AG09309 (cell line): ENCODE measurements at regions not wholly inside any gene's neighbourhood (a gene's known extent, or its start where the extent isn't known, plus 50 kb on each side); places are given as distances from the start of the nearest gene placed in this dataset.

Experiments used
- DNase-seq: peaks from one replicate; pipeline ENCODE4 v3.0.0-alpha.2; 2010; ENCODE audit warnings: low read depth
- H3K4me3 ChIP-seq: 2 replicates; pipeline ENCODE4 v1.5.1; 2011; ENCODE audit warnings: mild to moderate bottlenecking, low read depth, low read length, moderate library complexity; ENCODE audit not compliant: control insufficient read depth
- CTCF ChIP-seq: IDR thresholded peaks from 2 replicates; pipeline ENCODE4 v1.5.1; 2011; ENCODE audit warnings: mild to moderate bottlenecking, low read depth, low read length, inconsistent platforms; ENCODE audit not compliant: insufficient read depth, control insufficient read depth; ENCODE audit errors: missing control alignments

DNA sequence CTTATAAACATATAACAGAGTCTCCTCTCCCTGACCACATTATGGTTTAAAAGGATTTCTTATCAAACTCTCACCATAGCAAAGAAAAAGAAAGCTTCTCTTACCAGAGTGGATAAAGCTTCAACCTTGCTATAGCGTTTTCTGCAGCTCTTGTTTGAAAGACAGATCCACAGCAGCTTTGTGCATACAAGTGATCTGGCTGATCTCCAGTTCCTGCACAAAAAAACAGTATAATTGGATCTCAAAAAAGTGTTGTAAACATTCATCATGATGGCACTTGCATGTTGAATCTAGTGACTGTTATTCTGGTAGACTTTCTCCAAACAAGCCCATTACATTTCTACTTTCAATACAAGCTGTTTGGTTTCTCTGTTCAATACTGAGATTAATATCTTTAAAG, 178.9 kb upstream of the MGAT4C start:
- DNase-seq, result no peak
- no peak for TF ChIP-seq CTCF
- no peak overlapping the region for H3K4me3 ChIP-seq

- no peak overlapping the region for H3K4me3 ChIP-seq
- no peak for DNase-seq
- no peak for TF ChIP-seq CTCF
These were observed 173.6 kb upstream of the MGAT4C start for GRCh38 chr12:86429824-86430223.

DNA sequence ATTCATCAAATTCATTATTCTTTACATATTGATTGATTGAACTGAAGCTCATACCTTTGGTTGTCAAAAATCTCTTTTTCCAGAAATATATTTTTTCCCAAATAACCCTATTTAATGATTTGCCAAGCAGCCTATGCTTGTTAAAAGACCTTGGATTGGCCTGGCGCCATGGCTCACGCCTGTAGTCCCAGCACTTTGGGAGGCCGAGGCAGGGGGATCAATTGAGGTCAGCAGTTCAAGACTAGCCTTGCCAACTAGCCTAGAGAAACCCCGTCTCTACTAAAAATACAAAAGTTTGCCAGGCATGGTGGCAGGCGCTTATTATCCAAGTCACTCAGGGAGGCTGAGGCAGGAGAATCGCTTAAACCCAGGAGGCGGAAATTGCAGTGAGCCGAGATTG, 165.1 kb upstream of the MGAT4C start:
- H3K4me3 ChIP-seq, result no peak overlapping the region
- no peak for TF ChIP-seq CTCF
- DNase-seq, result no peak

DNA sequence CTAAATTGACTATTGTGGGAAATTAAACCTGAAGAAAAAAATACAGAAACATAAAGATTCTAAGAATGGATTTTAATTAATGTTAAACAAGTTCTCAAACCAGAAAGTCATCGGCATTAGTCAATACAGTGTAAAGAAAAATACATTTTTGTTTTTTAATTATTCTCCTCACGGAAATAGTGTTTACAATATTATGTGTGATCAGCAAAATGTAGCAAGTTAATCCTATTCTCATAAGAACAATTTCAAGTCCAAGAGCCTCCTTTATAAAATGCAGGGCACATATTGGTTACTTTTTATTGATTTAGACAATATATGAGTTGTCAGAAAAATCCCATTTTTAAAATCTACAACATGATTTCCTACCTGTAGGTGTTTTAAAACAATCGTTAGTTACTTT, 158.0 kb upstream of the MGAT4C start:
- DNase-seq, result no peak
- no peak overlapping the region for H3K4me3 ChIP-seq
- no peak for TF ChIP-seq CTCF

DNA sequence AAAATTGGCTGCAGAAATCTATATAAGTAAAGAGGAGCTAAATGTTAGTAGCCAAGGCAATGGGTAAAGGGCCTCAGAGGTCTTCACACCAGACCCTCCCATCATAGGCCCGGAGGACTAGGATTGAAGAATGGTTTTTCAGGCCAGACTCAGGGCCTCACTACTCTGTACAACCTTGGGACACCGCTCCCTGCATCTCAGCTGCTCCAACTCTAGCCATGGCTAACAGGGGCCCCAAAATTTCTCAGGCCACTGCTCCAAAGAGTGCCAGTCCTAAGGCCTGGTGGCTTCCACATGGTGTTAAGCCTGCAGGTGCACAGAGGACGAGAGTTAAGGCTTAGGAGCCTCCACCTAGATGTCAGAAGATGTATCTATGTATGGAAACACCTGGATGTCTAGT, 155.5 kb upstream of the MGAT4C start:
- no peak for TF ChIP-seq CTCF
- no peak overlapping the region for H3K4me3 ChIP-seq
- no peak for DNase-seq

- no peak for DNase-seq
- no peak overlapping the region for H3K4me3 ChIP-seq
- no peak for TF ChIP-seq CTCF
These were observed 151.5 kb upstream of the MGAT4C start for GRCh38 chr12:86407620-86408208.

- no peak for DNase-seq
- no peak overlapping the region for H3K4me3 ChIP-seq
- no peak for TF ChIP-seq CTCF
These were observed 133.8 kb upstream of the MGAT4C start for GRCh38 chr12:86389949-86390348.
